ENCODE measurements at regions not wholly inside any gene's neighbourhood (a gene's known extent, or its start where the extent isn't known, plus 50 kb on each side); places are given as distances from the start of the nearest gene placed in this dataset.

GRCh38 chr6:90383196-90383822 is 86.7 kb upstream of the BACH2 start:
- POLR2A ChIA-PET: interaction anchor here (0.6 to 1.4 kb wide), 5 partner anchors 10 to 705 kb away, joined by 3 to 8 read pairs (median 5); no protein-coding TSS in a partner anchor
- Mint-ChIP-seq H3K36me3 (no peaks in the 10 kb centered on the region), H3K27ac (peak overlapping the region in 5 of 10 donors; percentile 5 to 71 (median 17)), H3K4me1 (peaks cover 8 to 64% (median 26%) of the 10 kb centered on the region in 4 donors), H3K27me3 (no peaks in the 10 kb centered on the region), H3K4me3 (peak overlapping the region in 5 of 10 donors; percentile 35 to 54 (median 36)), H3K9me3 (no peaks in the 10 kb centered on the region)
- peak; percentile 54 to 86 for ATAC-seq
- DNase-seq: peak in 3 of 10 donors; percentile 28 to 34 (median 31)

GRCh38 chr6:90382760-90383159 is 86.1 kb upstream of the BACH2 start:
- Mint-ChIP-seq H3K4me1 (peaks cover 8 to 59% (median 24%) of the 10 kb centered on the region in 4 donors), H3K4me3 (peak overlapping the region in 4 of 10 donors; percentile 24 to 37 (median 36)), H3K27me3 (no peaks in the 10 kb centered on the region), H3K36me3 (no peaks in the 10 kb centered on the region), H3K9me3 (no peaks in the 10 kb centered on the region), H3K27ac (peak overlapping the region in 5 of 10 donors; percentile 5 to 43 (median 17))
- ATAC-seq: no peak
- POLR2A ChIA-PET: interaction anchor here (0.6 to 1.4 kb wide), 5 partner anchors 11 to 704 kb away, joined by 3 to 8 read pairs (median 5); no protein-coding TSS in a partner anchor
- no peak for DNase-seq

GRCh38 chr6:90375681-90376439 is 79.2 kb upstream of the BACH2 start:
- POLR2A ChIA-PET: interaction anchor here (1.4 kb wide), 1 partner anchor 87 kb away, joined by 3 read pairs; no protein-coding TSS in a partner anchor
- Mint-ChIP-seq H3K4me1 (peaks cover 0 to 34% (median 2%) of the 10 kb centered on the region in 4 donors), H3K36me3 (no peaks in the 10 kb centered on the region), H3K4me3 (peak overlapping the region in 1 of 10 donors; percentile 55), H3K27ac (peak overlapping the region in 2 of 10 donors; percentile 24 to 75), H3K9me3 (no peaks in the 10 kb centered on the region), H3K27me3 (no peaks in the 10 kb centered on the region)
- DNase-seq (peak in 1 of 10 donors; percentile 23), ATAC-seq (peak in 1 of 2 donors; percentile 82)

- peaks cover 5 to 43% (median 7%) of the 10 kb centered on the region in 4 donors for H3K4me1 Mint-ChIP-seq
- no peaks in the 10 kb centered on the region for H3K36me3 Mint-ChIP-seq
- H3K27me3 Mint-ChIP-seq: no peaks in the 10 kb centered on the region
- DNase-seq: no peak
- H3K4me3 Mint-ChIP-seq: no peak overlapping the region
- H3K9me3 Mint-ChIP-seq: no peaks in the 10 kb centered on the region
- POLR2A ChIA-PET: no interaction called here
- H3K27ac Mint-ChIP-seq: no peak overlapping the region
- ATAC-seq: no peak
Measured at GRCh38 chr6:90374201-90374600, 77.6 kb upstream of the BACH2 start.

GRCh38 chr6:90372885-90373284 is 76.2 kb upstream of the BACH2 start:
- POLR2A ChIA-PET: no interaction called here
- no peak overlapping the region for H3K4me3 Mint-ChIP-seq
- no peak for ATAC-seq
- H3K36me3 Mint-ChIP-seq: no peaks in the 10 kb centered on the region
- H3K27ac Mint-ChIP-seq: no peak overlapping the region
- DNase-seq: no peak
- peaks cover 5 to 49% (median 7%) of the 10 kb centered on the region in 4 donors for H3K4me1 Mint-ChIP-seq
- no peaks in the 10 kb centered on the region for H3K27me3 Mint-ChIP-seq
- peaks cover 0 to under 1% (median 0%) of the 10 kb centered on the region in 9 donors for H3K9me3 Mint-ChIP-seq

- no peak overlapping the region for H3K4me3 Mint-ChIP-seq
- no peak overlapping the region for H3K27ac Mint-ChIP-seq
Measured at GRCh38 chr6:90372450-90372849, 75.8 kb upstream of the BACH2 start.

GRCh38 chr6:90370493-90370959 is 73.9 kb upstream of the BACH2 start:
- Mint-ChIP-seq H3K9me3 (peaks cover 0 to 3% (median 0%) of the 10 kb centered on the region in 9 donors), H3K4me1 (peaks cover 4 to 36% (median 7%) of the 10 kb centered on the region in 4 donors), H3K27ac (no peak overlapping the region), H3K27me3 (no peaks in the 10 kb centered on the region), H3K4me3 (no peak overlapping the region), H3K36me3 (no peaks in the 10 kb centered on the region)
- no peak for ATAC-seq
- no peak for DNase-seq
- POLR2A ChIA-PET: no interaction called here

More at GRCh38 chr6:90372450-90372849, 75.8 kb upstream of the BACH2 start:
- DNase-seq: no peak
- Mint-ChIP-seq H3K9me3 (peaks cover 0 to 3% (median 0%) of the 10 kb centered on the region in 9 donors), H3K4me1 (peaks cover 4 to 49% (median 7%) of the 10 kb centered on the region in 4 donors), H3K27me3 (no peaks in the 10 kb centered on the region), H3K36me3 (no peaks in the 10 kb centered on the region)
- ATAC-seq: no peak
- POLR2A ChIA-PET: no interaction called here

GRCh38 chr6:90369651-90370050 is 73.0 kb upstream of the BACH2 start:
- no peaks in the 10 kb centered on the region for H3K36me3 Mint-ChIP-seq
- peaks cover 0 to 3% (median 0%) of the 10 kb centered on the region in 9 donors for H3K9me3 Mint-ChIP-seq
- H3K27ac Mint-ChIP-seq: no peak overlapping the region
- H3K4me1 Mint-ChIP-seq: peaks cover 4 to 29% (median 7%) of the 10 kb centered on the region in 4 donors
- no peaks in the 10 kb centered on the region for H3K27me3 Mint-ChIP-seq
- DNase-seq (no peak), ATAC-seq (no peak)
- H3K4me3 Mint-ChIP-seq: no peak overlapping the region
- POLR2A ChIA-PET: no interaction called here

GRCh38 chr6:90369024-90369519 is 72.4 kb upstream of the BACH2 start:
- no peak overlapping the region for H3K27ac Mint-ChIP-seq
- no peaks in the 10 kb centered on the region for H3K36me3 Mint-ChIP-seq
- ATAC-seq: no peak
- H3K4me1 Mint-ChIP-seq: peaks cover 4 to 26% (median 7%) of the 10 kb centered on the region in 4 donors
- no peaks in the 10 kb centered on the region for H3K27me3 Mint-ChIP-seq
- H3K4me3 Mint-ChIP-seq: no peak overlapping the region
- POLR2A ChIA-PET: interaction anchor here (0.5 kb wide), 1 partner anchor 9 kb away, joined by 3 read pairs; no protein-coding TSS in a partner anchor
- peaks cover 0 to 3% (median 0%) of the 10 kb centered on the region in 9 donors for H3K9me3 Mint-ChIP-seq
- no peak for DNase-seq

- Mint-ChIP-seq H3K27me3 (no peaks in the 10 kb centered on the region), H3K27ac (no peak overlapping the region), H3K4me3 (no peak overlapping the region), H3K4me1 (peaks cover 4 to 22% (median 7%) of the 10 kb centered on the region in 4 donors), H3K36me3 (no peaks in the 10 kb centered on the region), H3K9me3 (peaks cover 0 to 3% (median 0%) of the 10 kb centered on the region in 9 donors)
- no peak for ATAC-seq
- no peak for DNase-seq
- POLR2A ChIA-PET: interaction anchor here (0.5 kb wide), 1 partner anchor 9 kb away, joined by 3 read pairs; no protein-coding TSS in a partner anchor
Measured at GRCh38 chr6:90368601-90369000, 72.0 kb upstream of the BACH2 start.

- POLR2A ChIA-PET: no interaction called here
- Mint-ChIP-seq H3K36me3 (no peaks in the 10 kb centered on the region), H3K27ac (no peak overlapping the region), H3K4me3 (no peak overlapping the region), H3K9me3 (peaks cover 0 to 3% (median 0%) of the 10 kb centered on the region in 9 donors), H3K4me1 (peaks cover 4 to 21% (median 7%) of the 10 kb centered on the region in 4 donors), H3K27me3 (no peaks in the 10 kb centered on the region)
- ATAC-seq (no peak), DNase-seq (no peak)
Measured at GRCh38 chr6:90368001-90368400, 71.4 kb upstream of the BACH2 start.

- no peak for ATAC-seq
- H3K27ac Mint-ChIP-seq: peak overlapping the region in 1 of 10 donors; percentile 2
Measured at GRCh38 chr6:90365565-90366219, 69.0 kb upstream of the BACH2 start.

More at GRCh38 chr6:90365565-90366219, 69.0 kb upstream of the BACH2 start:
- DNase-seq: no peak
- Mint-ChIP-seq H3K27me3 (no peaks in the 10 kb centered on the region), H3K4me1 (peaks cover 3 to 15% (median 5%) of the 10 kb centered on the region in 4 donors), H3K4me3 (no peak overlapping the region), H3K36me3 (no peaks in the 10 kb centered on the region), H3K9me3 (peaks cover 0 to 3% (median 0%) of the 10 kb centered on the region in 9 donors)
- POLR2A ChIA-PET: no interaction called here

Measured in naive thymus-derived CD8-positive, alpha-beta T cell (primary cell).